HEK293 (cell line): ENCODE measurements at regions not wholly inside any gene's neighbourhood (a gene's known extent, or its start where the extent isn't known, plus 50 kb on each side); places are given as distances from the start of the nearest gene placed in this dataset.

Experiments used
- CTCF ChIA-PET: fragments of 350-600 bp; formaldehyde crosslinking; extraction: SDS; loops from one replicate; lab custom pipeline; 2021; ENCODE audit warnings: antibody characterized with exemption; lab: Yijun Ruan, JAX
- POLR2A ChIA-PET: fragments of 300-600 bp; formaldehyde crosslinking; extraction: SDS; loops from one replicate; lab custom pipeline; 2020; ENCODE audit warnings: antibody characterized with exemption, inconsistent platforms; lab: Yijun Ruan, JAX
- H3K27ac ChIP-seq: fragments of 200-500 bp; sonication (Bioruptor generic); 2 replicates; pipeline ENCODE4 v1.5.1; 2014; ENCODE audit warnings: low read depth, low read length, control low read depth, inconsistent platforms; ENCODE audit errors: extremely low read depth
- H3K36me3 ChIP-seq, 2 experiments: fragments of 200-500 bp in 1 of 2; sonication (Bioruptor generic) in 1 of 2; 1 replicate in 1 of 2; 2 replicates in 1 of 2; pipeline ENCODE4 v1.5.1; 2014 to 2017; ENCODE audit warnings: inconsistent platforms in 2 of 2, low read length in 2 of 2; ENCODE audit not compliant: control insufficient read depth in 2 of 2, insufficient read depth in 1 of 2
- H3K4me1 ChIP-seq: fragments of 200-500 bp; sonication (Bioruptor generic); 2 replicates; pipeline ENCODE4 v1.5.1; 2014; ENCODE audit warnings: mild to moderate bottlenecking, low read length, inconsistent platforms; ENCODE audit not compliant: control insufficient read depth, insufficient read depth
- H3K4me3 ChIP-seq: 2 replicates; pipeline ENCODE4 v1.5.1; 2011; ENCODE audit warnings: low read depth, mild to moderate bottlenecking, control low read depth, low read length, moderate library complexity
- H3K9me3 ChIP-seq: fragments of 200-500 bp; sonication (Bioruptor generic); 2 replicates; pipeline ENCODE4 v1.5.1; 2014; ENCODE audit warnings: low read depth, low read length, inconsistent platforms; ENCODE audit not compliant: control insufficient read depth, insufficient read depth
- BCL11B ChIP-seq: fragments of 450-650 bp; formaldehyde crosslinking; IDR thresholded peaks from 2 replicates; pipeline ENCODE4 v1.5.1; 2016; ENCODE audit warnings: low read depth, missing biosample characterization, missing genetic modification characterization
- ELK4 ChIP-seq: IDR thresholded peaks from 2 replicates; pipeline ENCODE4 v1.6.1; 2011; ENCODE audit warnings: mild to moderate bottlenecking, low read depth, low read length, borderline replicate concordance
- GFI1B ChIP-seq: fragments of 450-650 bp; formaldehyde crosslinking; IDR thresholded peaks from 2 replicates; pipeline ENCODE4 v1.5.1; 2016; ENCODE audit warnings: missing biosample characterization, missing genetic modification characterization
- KLF17 ChIP-seq: fragments of 450-650 bp; formaldehyde crosslinking; IDR thresholded peaks from 2 replicates; pipeline ENCODE4 v1.5.1; 2016; ENCODE audit warnings: missing biosample characterization, missing genetic modification characterization
- KLF8 ChIP-seq: fragments of 450-650 bp; formaldehyde crosslinking; IDR thresholded peaks from 2 replicates; pipeline ENCODE4 v1.5.1; 2016; ENCODE audit warnings: missing biosample characterization, missing genetic modification characterization
- PATZ1 ChIP-seq: fragments of 450-650 bp; formaldehyde crosslinking; IDR thresholded peaks from 2 replicates; pipeline ENCODE4 v1.5.1; 2016; ENCODE audit warnings: missing biosample characterization, missing genetic modification characterization
- WT1 ChIP-seq: fragments of 450-650 bp; formaldehyde crosslinking; IDR thresholded peaks from 2 replicates; pipeline ENCODE4 v1.5.1; 2016; ENCODE audit warnings: missing biosample characterization, missing genetic modification characterization
- ZBTB20 ChIP-seq: fragments of 450-650 bp; formaldehyde crosslinking; IDR thresholded peaks from 2 replicates; pipeline ENCODE4 v1.5.1; 2016; ENCODE audit warnings: missing biosample characterization, missing genetic modification characterization
- ZFP37 ChIP-seq: fragments of 450-650 bp; formaldehyde crosslinking; IDR thresholded peaks from 2 replicates; pipeline ENCODE4 v1.5.1; 2016; ENCODE audit warnings: missing biosample characterization, missing genetic modification characterization
- ZNF146 ChIP-seq: fragments of 450-650 bp; formaldehyde crosslinking; IDR thresholded peaks from 2 replicates; pipeline ENCODE4 v1.5.1; 2016; ENCODE audit warnings: missing biosample characterization, missing genetic modification characterization
- ZNF221 ChIP-seq: fragments of 450-650 bp; formaldehyde crosslinking; IDR thresholded peaks from 2 replicates; pipeline ENCODE4 v1.5.1; 2017; ENCODE audit warnings: missing biosample characterization, missing genetic modification characterization, borderline replicate concordance
- ZNF223 ChIP-seq: fragments of 450-650 bp; formaldehyde crosslinking; IDR thresholded peaks from 2 replicates; pipeline ENCODE4 v1.5.1; 2016; ENCODE audit warnings: missing biosample characterization, missing genetic modification characterization
- ZNF280C ChIP-seq: fragments of 450-650 bp; formaldehyde crosslinking; IDR thresholded peaks from 2 replicates; pipeline ENCODE4 v1.5.1; 2016; ENCODE audit warnings: missing biosample characterization, missing genetic modification characterization
- ZNF324 ChIP-seq: fragments of 450-650 bp; formaldehyde crosslinking; IDR thresholded peaks from 2 replicates; pipeline ENCODE4 v1.5.1; 2016; ENCODE audit warnings: missing biosample characterization, missing genetic modification characterization
- ZNF48 ChIP-seq: fragments of 450-650 bp; formaldehyde crosslinking; IDR thresholded peaks from 2 replicates; pipeline ENCODE4 v1.5.1; 2016; ENCODE audit warnings: missing biosample characterization, missing genetic modification characterization
- ZNF670 ChIP-seq: fragments of 450-650 bp; formaldehyde crosslinking; IDR thresholded peaks from 2 replicates; pipeline ENCODE4 v1.5.1; 2016; ENCODE audit warnings: missing biosample characterization, missing genetic modification characterization, low read depth
- ZNF677 ChIP-seq: fragments of 450-650 bp; IDR thresholded peaks from 2 replicates; pipeline ENCODE4 v1.5.0; 2018; ENCODE audit warnings: missing biosample characterization, mild to moderate bottlenecking, missing genetic modification characterization, moderate library complexity
- ZXDB ChIP-seq: fragments of 450-650 bp; formaldehyde crosslinking; IDR thresholded peaks from 2 replicates; pipeline ENCODE4 v1.5.1; 2016; ENCODE audit warnings: missing biosample characterization, missing genetic modification characterization
- TF ChIP-seq, protein P1 (sequence below): fragments of 450-650 bp; formaldehyde crosslinking; IDR thresholded peaks from 2 replicates; pipeline ENCODE4 v1.5.1; 2017; ENCODE audit warnings: missing biosample characterization, missing genetic modification characterization
- TF ChIP-seq, protein P2 (sequence below): fragments of 450-650 bp; IDR thresholded peaks from 2 replicates; pipeline ENCODE4 v1.5.1; 2018; ENCODE audit warnings: missing biosample characterization, mild to moderate bottlenecking, missing genetic modification characterization

GRCh38 chr12:94754653-94755052 lies 104.3 kb upstream of the TMCC3 start:
- TF ChIP-seq WT1: no peak
- TF ChIP-seq, protein P1, sequence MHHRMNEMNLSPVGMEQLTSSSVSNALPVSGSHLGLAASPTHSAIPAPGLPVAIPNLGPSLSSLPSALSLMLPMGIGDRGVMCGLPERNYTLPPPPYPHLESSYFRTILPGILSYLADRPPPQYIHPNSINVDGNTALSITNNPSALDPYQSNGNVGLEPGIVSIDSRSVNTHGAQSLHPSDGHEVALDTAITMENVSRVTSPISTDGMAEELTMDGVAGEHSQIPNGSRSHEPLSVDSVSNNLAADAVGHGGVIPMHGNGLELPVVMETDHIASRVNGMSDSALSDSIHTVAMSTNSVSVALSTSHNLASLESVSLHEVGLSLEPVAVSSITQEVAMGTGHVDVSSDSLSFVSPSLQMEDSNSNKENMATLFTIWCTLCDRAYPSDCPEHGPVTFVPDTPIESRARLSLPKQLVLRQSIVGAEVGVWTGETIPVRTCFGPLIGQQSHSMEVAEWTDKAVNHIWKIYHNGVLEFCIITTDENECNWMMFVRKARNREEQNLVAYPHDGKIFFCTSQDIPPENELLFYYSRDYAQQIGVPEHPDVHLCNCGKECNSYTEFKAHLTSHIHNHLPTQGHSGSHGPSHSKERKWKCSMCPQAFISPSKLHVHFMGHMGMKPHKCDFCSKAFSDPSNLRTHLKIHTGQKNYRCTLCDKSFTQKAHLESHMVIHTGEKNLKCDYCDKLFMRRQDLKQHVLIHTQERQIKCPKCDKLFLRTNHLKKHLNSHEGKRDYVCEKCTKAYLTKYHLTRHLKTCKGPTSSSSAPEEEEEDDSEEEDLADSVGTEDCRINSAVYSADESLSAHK (tag by site-specific recombination): no peak
- no peak for TF ChIP-seq ZBTB20 (tag by site-specific recombination)
- TF ChIP-seq BCL11B: no peak
- no peak for TF ChIP-seq ZXDB (tag by site-specific recombination)
- no peak for TF ChIP-seq ZNF670 (tag by site-specific recombination)
- no peak for TF ChIP-seq KLF17
- no peak for TF ChIP-seq ZNF48 (tag by site-specific recombination)
- no peak for TF ChIP-seq KLF8 (tag by site-specific recombination)
- TF ChIP-seq ZNF677 (tag by site-specific recombination): no peak
- TF ChIP-seq, protein P2, sequence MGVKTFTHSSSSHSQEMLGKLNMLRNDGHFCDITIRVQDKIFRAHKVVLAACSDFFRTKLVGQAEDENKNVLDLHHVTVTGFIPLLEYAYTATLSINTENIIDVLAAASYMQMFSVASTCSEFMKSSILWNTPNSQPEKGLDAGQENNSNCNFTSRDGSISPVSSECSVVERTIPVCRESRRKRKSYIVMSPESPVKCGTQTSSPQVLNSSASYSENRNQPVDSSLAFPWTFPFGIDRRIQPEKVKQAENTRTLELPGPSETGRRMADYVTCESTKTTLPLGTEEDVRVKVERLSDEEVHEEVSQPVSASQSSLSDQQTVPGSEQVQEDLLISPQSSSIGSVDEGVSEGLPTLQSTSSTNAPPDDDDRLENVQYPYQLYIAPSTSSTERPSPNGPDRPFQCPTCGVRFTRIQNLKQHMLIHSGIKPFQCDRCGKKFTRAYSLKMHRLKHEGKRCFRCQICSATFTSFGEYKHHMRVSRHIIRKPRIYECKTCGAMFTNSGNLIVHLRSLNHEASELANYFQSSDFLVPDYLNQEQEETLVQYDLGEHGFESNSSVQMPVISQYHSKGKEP: no peak
- TF ChIP-seq ZNF280C (tag by site-specific recombination): no peak
- TF ChIP-seq ZNF221: no peak
- TF ChIP-seq ZFP37 (tag by site-specific recombination): no peak
- TF ChIP-seq ZNF223 (tag by site-specific recombination): no peak
- no peak for TF ChIP-seq PATZ1 (tag by site-specific recombination)
- TF ChIP-seq ELK4: no peak
- TF ChIP-seq ZNF146: no peak
- no peak for TF ChIP-seq GFI1B
- no peak for TF ChIP-seq ZNF324 (tag by site-specific recombination)
- H3K4me3 ChIP-seq: no peak overlapping the region
- H3K4me1 ChIP-seq: no peaks in the 10 kb centered on the region
- POLR2A ChIA-PET: no interaction called here
- CTCF ChIA-PET: interaction anchor here (0.9 to 1.1 kb wide), 2 partner anchors 8 to 164 kb away, joined by 3 read pairs; no protein-coding TSS in a partner anchor
- no peaks in the 10 kb centered on the region for H3K36me3 ChIP-seq
- H3K27ac ChIP-seq: no peak overlapping the region
- H3K9me3 ChIP-seq: no peaks in the 10 kb centered on the region
